ENCODE measurements at regions not wholly inside any gene's neighbourhood (a gene's known extent, or its start where the extent isn't known, plus 50 kb on each side); places are given as distances from the start of the nearest gene placed in this dataset.

DNA sequence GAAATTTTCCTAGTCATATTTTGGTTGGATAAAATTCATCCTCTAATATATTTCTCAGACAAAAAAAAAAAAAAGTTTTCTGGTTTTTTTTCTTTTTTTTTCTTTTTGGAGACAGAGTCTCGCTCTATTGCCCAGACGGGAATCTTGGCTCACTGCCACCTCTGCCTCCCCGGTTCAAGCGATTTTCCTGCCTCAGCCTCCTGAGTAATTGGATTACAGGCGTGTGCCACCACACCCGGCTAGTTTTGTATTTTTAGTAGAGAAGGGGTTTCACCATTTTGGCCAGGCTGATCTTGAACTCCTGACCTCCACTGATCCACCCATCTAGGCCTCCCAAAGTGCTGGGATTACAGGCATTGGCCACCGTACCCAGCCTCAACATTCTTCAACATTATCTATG lies 432.7 kb upstream of the PABPC4L start:
- TF ChIP-seq, protein P1, sequence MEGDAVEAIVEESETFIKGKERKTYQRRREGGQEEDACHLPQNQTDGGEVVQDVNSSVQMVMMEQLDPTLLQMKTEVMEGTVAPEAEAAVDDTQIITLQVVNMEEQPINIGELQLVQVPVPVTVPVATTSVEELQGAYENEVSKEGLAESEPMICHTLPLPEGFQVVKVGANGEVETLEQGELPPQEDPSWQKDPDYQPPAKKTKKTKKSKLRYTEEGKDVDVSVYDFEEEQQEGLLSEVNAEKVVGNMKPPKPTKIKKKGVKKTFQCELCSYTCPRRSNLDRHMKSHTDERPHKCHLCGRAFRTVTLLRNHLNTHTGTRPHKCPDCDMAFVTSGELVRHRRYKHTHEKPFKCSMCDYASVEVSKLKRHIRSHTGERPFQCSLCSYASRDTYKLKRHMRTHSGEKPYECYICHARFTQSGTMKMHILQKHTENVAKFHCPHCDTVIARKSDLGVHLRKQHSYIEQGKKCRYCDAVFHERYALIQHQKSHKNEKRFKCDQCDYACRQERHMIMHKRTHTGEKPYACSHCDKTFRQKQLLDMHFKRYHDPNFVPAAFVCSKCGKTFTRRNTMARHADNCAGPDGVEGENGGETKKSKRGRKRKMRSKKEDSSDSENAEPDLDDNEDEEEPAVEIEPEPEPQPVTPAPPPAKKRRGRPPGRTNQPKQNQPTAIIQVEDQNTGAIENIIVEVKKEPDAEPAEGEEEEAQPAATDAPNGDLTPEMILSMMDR (conservative IDR thresholded peaks at IDR 0.05): no peak
- no peak for TF ChIP-seq ZFX (IDR thresholded peaks at IDR 0.05)
